Glutamatergic neuron (in vitro differentiated cells): ENCODE measurements at regions not wholly inside any gene's neighbourhood (a gene's known extent, or its start where the extent isn't known, plus 50 kb on each side); places are given as distances from the start of the nearest gene placed in this dataset.
"Not testable (repeated sequence)": the region's sequence is repeated elsewhere in the genome, so short reads cannot be mapped to it uniquely, and the experiment has no call there.

Source experiments
- DNase-seq: peaks from one replicate; pipeline ENCODE4 v3.0.0; 2022
- H3K27ac Mint-ChIP-seq: one replicate; pipeline ENCODE4 v1.8.0; 2020; ENCODE audit warnings: mild to moderate bottlenecking, mixed read lengths, inconsistent platforms; ENCODE audit not compliant: unreplicated experiment
- H3K27me3 Mint-ChIP-seq: one replicate; pipeline ENCODE4 v1.8.0; 2020; ENCODE audit warnings: mild to moderate bottlenecking, moderate library complexity, mixed read lengths, inconsistent platforms; ENCODE audit not compliant: unreplicated experiment
- H3K36me3 Mint-ChIP-seq: one replicate; pipeline ENCODE4 v1.8.0; 2020; ENCODE audit warnings: mild to moderate bottlenecking, mixed read lengths, inconsistent platforms; ENCODE audit not compliant: unreplicated experiment
- H3K4me1 Mint-ChIP-seq: one replicate; pipeline ENCODE4 v1.8.0; 2020; ENCODE audit warnings: mild to moderate bottlenecking, low read depth, mixed read lengths, inconsistent platforms; ENCODE audit not compliant: unreplicated experiment
- H3K4me3 Mint-ChIP-seq: one replicate; pipeline ENCODE4 v1.8.0; 2020; ENCODE audit warnings: mild to moderate bottlenecking, mixed read lengths, inconsistent platforms; ENCODE audit not compliant: unreplicated experiment
- H3K9me3 Mint-ChIP-seq: one replicate; pipeline ENCODE4 v1.8.0; 2020; ENCODE audit warnings: mild to moderate bottlenecking, moderate library complexity, mixed read lengths, inconsistent platforms; ENCODE audit not compliant: unreplicated experiment
- CTCF ChIP-seq: fragments of 200-600 bp; sonication (generic); IDR thresholded peaks from one replicate; pipeline ENCODE4 v1.5.0; 2021; ENCODE audit not compliant: partially characterized antibody, unreplicated experiment

- Mint-ChIP-seq H3K4me1 (no peaks in the 10 kb centered on the region), H3K4me3 (no peak overlapping the region)
- TF ChIP-seq CTCF, result no peak
These were observed 1045.5 kb upstream of the CDH6 start for GRCh38 chr5:30147976-30148375.

DNA sequence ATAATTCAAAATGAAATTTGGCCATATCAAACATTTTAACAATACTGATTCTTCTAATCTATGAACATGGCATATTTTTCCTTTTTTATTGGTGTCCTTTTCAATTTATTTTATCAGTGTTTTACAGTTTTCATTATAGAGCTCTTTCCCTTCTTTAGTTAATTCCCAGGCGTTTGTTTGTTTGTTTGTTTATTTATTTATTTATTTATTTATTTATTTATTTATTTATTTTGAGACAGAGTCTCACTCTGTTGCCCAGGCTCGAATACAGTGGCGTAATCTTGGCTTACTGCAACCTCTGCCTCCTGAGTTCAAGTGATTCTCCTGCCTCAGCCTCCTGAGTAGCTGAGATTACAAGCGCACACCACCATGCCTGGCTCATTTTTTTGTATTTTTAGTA lies 1049.4 kb upstream of the CDH6 start:
- peaks cover 14% of the 10 kb centered on the region for H3K36me3 Mint-ChIP-seq
- H3K27me3 Mint-ChIP-seq, H3K4me3 Mint-ChIP-seq, DNase-seq, H3K27ac Mint-ChIP-seq, H3K4me1 Mint-ChIP-seq, H3K9me3 Mint-ChIP-seq: not testable (repeated sequence)

More at GRCh38 chr5:30147976-30148375, 1045.5 kb upstream of the CDH6 start:
- peaks cover 7% of the 10 kb centered on the region for H3K36me3 Mint-ChIP-seq
- no peaks in the 10 kb centered on the region for H3K27me3 Mint-ChIP-seq
- no peak for DNase-seq
- peaks cover 3% of the 10 kb centered on the region for H3K9me3 Mint-ChIP-seq
- no peak overlapping the region for H3K27ac Mint-ChIP-seq

GRCh38 chr5:30142432-30142831 lies 1051.1 kb upstream of the CDH6 start:
- DNase-seq, result no peak
- Mint-ChIP-seq H3K36me3 (peaks cover 14% of the 10 kb centered on the region), H3K9me3 (peaks cover 2% of the 10 kb centered on the region), H3K4me1 (no peaks in the 10 kb centered on the region), H3K27me3 (peaks cover 1% of the 10 kb centered on the region), H3K4me3 (no peak overlapping the region), H3K27ac (no peak overlapping the region)
- TF ChIP-seq CTCF, result no peak

DNA sequence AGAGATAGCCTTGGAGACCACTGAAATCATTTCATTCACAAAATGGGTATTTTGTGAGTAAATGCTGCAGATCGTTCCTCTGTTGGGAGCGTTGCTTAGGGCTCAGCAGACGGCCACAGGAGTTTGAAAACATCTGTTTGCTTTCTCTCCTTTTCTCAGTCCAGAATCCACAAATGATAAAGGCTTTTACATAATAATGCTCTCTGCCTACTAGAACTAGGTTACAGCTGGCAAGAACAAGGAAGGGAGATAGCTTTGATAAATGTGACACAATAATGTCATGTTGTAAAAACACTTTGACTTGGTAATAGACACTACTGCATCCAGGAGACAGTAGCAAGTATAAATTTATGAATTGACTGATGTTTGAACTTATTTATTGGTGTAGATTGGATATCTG lies 1072.4 kb upstream of the CDH6 start:
- H3K27ac Mint-ChIP-seq, result no peak overlapping the region
- H3K4me3 Mint-ChIP-seq, result no peak overlapping the region
- peaks cover 5% of the 10 kb centered on the region for H3K4me1 Mint-ChIP-seq

GRCh38 chr5:30117135-30117534 lies 1076.4 kb upstream of the CDH6 start:
- H3K27ac Mint-ChIP-seq, result no peak overlapping the region
- H3K4me3 Mint-ChIP-seq, result no peak overlapping the region
- H3K4me1 Mint-ChIP-seq, result peaks cover 5% of the 10 kb centered on the region
- no peaks in the 10 kb centered on the region for H3K27me3 Mint-ChIP-seq
- no peak for TF ChIP-seq CTCF
- no peak for DNase-seq
- H3K9me3 Mint-ChIP-seq, result peaks cover 3% of the 10 kb centered on the region
- no peaks in the 10 kb centered on the region for H3K36me3 Mint-ChIP-seq

More for the DNA sequence above, 1072.4 kb upstream of the CDH6 start:
- DNase-seq, result no peak
- TF ChIP-seq CTCF, result no peak
- Mint-ChIP-seq H3K9me3 (peaks cover 3% of the 10 kb centered on the region), H3K36me3 (no peaks in the 10 kb centered on the region), H3K27me3 (no peaks in the 10 kb centered on the region)

DNA sequence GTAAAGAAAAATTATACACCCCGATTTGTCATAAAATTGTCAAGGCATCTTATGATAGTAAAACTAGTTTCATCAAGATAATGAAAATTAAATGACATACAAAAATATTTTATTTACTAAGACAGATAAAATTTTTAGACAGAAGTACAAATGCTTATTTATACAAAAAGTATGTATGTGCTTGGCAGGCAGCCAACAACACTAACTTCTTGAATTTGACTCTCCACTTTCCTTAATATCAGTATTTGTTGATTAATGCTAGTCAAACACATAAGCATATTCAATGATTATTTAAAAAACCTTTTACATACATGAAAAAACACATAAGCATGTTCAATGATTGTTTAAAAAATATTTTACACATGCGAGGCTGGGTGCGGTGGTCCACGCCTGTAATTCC lies 1079.9 kb upstream of the CDH6 start:
- Mint-ChIP-seq H3K27me3 (no peaks in the 10 kb centered on the region), H3K9me3 (no peaks in the 10 kb centered on the region), H3K27ac (no peak overlapping the region), H3K36me3 (no peaks in the 10 kb centered on the region), H3K4me3 (no peak overlapping the region), H3K4me1 (no peaks in the 10 kb centered on the region)
- no peak for TF ChIP-seq CTCF
- no peak for DNase-seq
